ENCODE measurements at regions not wholly inside any gene's neighbourhood (a gene's known extent, or its start where the extent isn't known, plus 50 kb on each side); places are given as distances from the start of the nearest gene placed in this dataset.

DNA sequence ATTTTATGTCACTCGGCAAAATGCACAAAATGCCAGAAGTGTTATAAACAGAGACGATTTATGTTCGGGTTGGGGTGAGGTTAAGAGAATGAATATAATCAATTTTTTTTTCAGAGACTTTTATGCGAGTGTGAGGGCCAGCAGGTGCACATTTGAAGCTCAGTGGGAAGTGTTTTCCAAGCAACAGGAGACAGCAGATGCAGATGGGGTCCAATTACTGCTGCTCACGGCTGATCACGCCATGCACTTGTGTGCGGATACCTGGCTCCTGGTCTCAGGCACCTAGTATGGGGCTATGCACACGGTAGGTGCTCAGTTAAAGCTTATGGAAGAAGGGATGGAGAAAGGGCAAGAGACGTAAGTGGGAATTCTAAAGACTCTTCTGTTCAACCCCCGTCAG, 249.1 kb downstream of the MIAT start:
- DNase-seq, result no peak
- Histone ChIP-seq H3K14ac (ENCODE audit: low read length in 2 of 2) (no peak overlapping the region), H3K4me2 (ENCODE audit: low read length, poor library complexity, severe bottlenecking) (no peak overlapping the region), H3K36me3 (ENCODE audit: control insufficient read depth in 1 of 2, insufficient read depth in 2 of 2, low read depth in 1 of 2, low read length in 2 of 2) (no peaks in the 10 kb centered on the region), H3K79me1 (replicated peaks; ENCODE audit: low read length, poor library complexity, severe bottlenecking) (no peaks in the 10 kb centered on the region), H2BK120ac (ENCODE audit: low read depth, low read length) (no peak overlapping the region), H2AK5ac (ENCODE audit: low read length, severe bottlenecking) (no peak overlapping the region), H3K27ac (ENCODE audit: low read length, poor library complexity, severe bottlenecking) (no peak overlapping the region), H3K4me1 (ENCODE audit: control insufficient read depth, insufficient read depth, low read depth, low read length) (peaks cover 8% of the 10 kb centered on the region), H3K4ac (ENCODE audit: low read depth in 1 of 2, low read length in 2 of 2) (no peak overlapping the region), H2BK12ac (ENCODE audit: low read length in 2 of 2) (no peak overlapping the region), H3K23ac (ENCODE audit: low read length in 2 of 2) (no peak overlapping the region), H4K8ac (ENCODE audit: low read length) (no peak overlapping the region), H3K4me3 (ENCODE audit: insufficient read depth in 1 of 2, low read depth in 1 of 2, low read length in 2 of 2) (no peak overlapping the region), H2BK15ac (ENCODE audit: low read depth, poor library complexity, severe bottlenecking) (no peak overlapping the region), H2AFZ (ENCODE audit: low read depth, low read length) (no peak overlapping the region), H4K91ac (ENCODE audit: low read length) (no peak overlapping the region), H2BK5ac (ENCODE audit: low read depth, low read length, poor library complexity, severe bottlenecking) (no peak overlapping the region), H3K9ac (ENCODE audit: low read length) (no peak overlapping the region), H3K18ac (ENCODE audit: low read depth in 1 of 2, low read length in 2 of 2) (no peak overlapping the region), H3K27me3 (ENCODE audit: control insufficient read depth in 1 of 2, insufficient read depth in 1 of 2, low read length in 2 of 2) (peaks cover 53 to 58% of the 10 kb centered on the region in 2 experiments), H3K9me3 (ENCODE audit: control insufficient read depth, low read length) (no peaks in the 10 kb centered on the region)
- WGBS, result 87% methylated on average over 10 of the region's 10 CpGs

DNA sequence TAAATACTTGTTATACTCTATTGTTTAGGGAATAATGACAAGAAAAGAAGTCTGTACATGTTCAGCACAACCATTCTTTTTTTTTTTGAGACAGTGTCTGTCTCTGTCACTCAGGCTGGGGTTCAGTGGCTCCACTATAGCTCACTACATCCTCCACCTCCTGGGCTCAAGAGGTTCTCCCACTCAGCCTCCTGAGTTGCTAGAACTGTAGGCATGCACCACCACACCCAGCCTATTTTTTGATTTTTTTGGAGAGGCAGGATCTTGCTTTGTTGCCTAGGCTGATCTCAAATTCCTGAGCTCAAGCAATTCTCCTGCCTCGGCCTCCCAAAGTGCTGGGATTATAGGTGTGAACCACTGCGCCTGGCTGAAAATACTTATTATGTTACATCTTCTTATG, 250.0 kb downstream of the MIAT start:
- Histone ChIP-seq H4K8ac (ENCODE audit: low read length) (no peak overlapping the region), H3K23ac (ENCODE audit: low read length in 2 of 2) (no peak overlapping the region), H3K79me1 (replicated peaks; ENCODE audit: low read length, poor library complexity, severe bottlenecking) (no peaks in the 10 kb centered on the region), H3K4me1 (ENCODE audit: control insufficient read depth, insufficient read depth, low read depth, low read length) (peaks cover 8% of the 10 kb centered on the region), H3K27me3 (ENCODE audit: control insufficient read depth in 1 of 2, insufficient read depth in 1 of 2, low read length in 2 of 2) (peaks cover 59 to 65% of the 10 kb centered on the region in 2 experiments), H2BK120ac (ENCODE audit: low read depth, low read length) (no peak overlapping the region), H2AK5ac (ENCODE audit: low read length, severe bottlenecking) (no peak overlapping the region), H3K36me3 (ENCODE audit: control insufficient read depth in 1 of 2, insufficient read depth in 2 of 2, low read depth in 1 of 2, low read length in 2 of 2) (no peaks in the 10 kb centered on the region), H4K91ac (ENCODE audit: low read length) (no peak overlapping the region), H3K14ac (ENCODE audit: low read length in 2 of 2) (no peak overlapping the region), H3K4me2 (ENCODE audit: low read length, poor library complexity, severe bottlenecking) (no peak overlapping the region), H3K9ac (ENCODE audit: low read length) (no peak overlapping the region), H2BK12ac (ENCODE audit: low read length in 2 of 2) (no peak overlapping the region), H3K4me3 (ENCODE audit: insufficient read depth in 1 of 2, low read depth in 1 of 2, low read length in 2 of 2) (no peak overlapping the region), H2AFZ (ENCODE audit: low read depth, low read length) (no peak overlapping the region), H3K9me3 (ENCODE audit: control insufficient read depth, low read length) (no peaks in the 10 kb centered on the region), H3K4ac (ENCODE audit: low read depth in 1 of 2, low read length in 2 of 2) (no peak overlapping the region), H3K18ac (ENCODE audit: low read depth in 1 of 2, low read length in 2 of 2) (no peak overlapping the region), H3K27ac (ENCODE audit: low read length, poor library complexity, severe bottlenecking) (no peak overlapping the region), H2BK15ac (ENCODE audit: low read depth, poor library complexity, severe bottlenecking) (no peak overlapping the region), H2BK5ac (ENCODE audit: low read depth, low read length, poor library complexity, severe bottlenecking) (no peak overlapping the region)
- WGBS, result 80% methylated on average over 1 of the region's 2 CpGs
- no peak for DNase-seq

DNA sequence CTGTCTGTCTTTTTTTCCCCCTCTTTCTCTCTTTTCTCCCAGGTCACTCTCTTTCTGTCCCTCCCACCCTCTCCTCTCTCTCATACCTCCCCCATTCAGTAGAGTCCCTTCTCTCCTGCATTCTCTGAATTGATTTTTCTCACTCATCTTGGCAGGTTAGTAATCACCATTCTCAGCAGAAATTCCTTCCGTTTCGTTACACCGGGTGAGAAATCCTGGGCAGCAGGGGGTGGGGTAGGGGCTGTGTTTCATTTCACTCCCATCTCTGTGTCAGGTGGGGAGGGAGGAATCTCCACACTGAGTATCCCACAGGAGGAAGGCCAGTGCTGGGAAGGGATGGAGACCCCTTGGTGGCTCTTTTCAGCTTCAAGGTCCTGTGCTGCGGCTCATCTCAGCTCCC, 253.5 kb downstream of the MIAT start:
- no peak overlapping the region for H2AFZ ChIP-seq (ENCODE audit: low read depth, low read length)
- WGBS, result 26% methylated on average over 4 of the region's 4 CpGs
- H3K4me3 ChIP-seq (ENCODE audit: insufficient read depth in 1 of 2, low read depth in 1 of 2, low read length in 2 of 2), result no peak overlapping the region
- H3K27me3 ChIP-seq (ENCODE audit: control insufficient read depth in 1 of 2, insufficient read depth in 1 of 2, low read length in 2 of 2), result peaks cover 63 to 68% of the 10 kb centered on the region in 2 experiments
- no peak overlapping the region for H4K91ac ChIP-seq (ENCODE audit: low read length)
- H2BK15ac ChIP-seq (ENCODE audit: low read depth, poor library complexity, severe bottlenecking), result no peak overlapping the region
- DNase-seq, result no peak
- H3K4me2 ChIP-seq (ENCODE audit: low read length, poor library complexity, severe bottlenecking), result no peak overlapping the region
- no peak overlapping the region for H3K27ac ChIP-seq (ENCODE audit: low read length, poor library complexity, severe bottlenecking)
- H3K9ac ChIP-seq (ENCODE audit: low read length), result no peak overlapping the region
- H3K9me3 ChIP-seq (ENCODE audit: control insufficient read depth, low read length), result no peaks in the 10 kb centered on the region
- no peak overlapping the region for H2BK12ac ChIP-seq (ENCODE audit: low read length in 2 of 2)
- no peaks in the 10 kb centered on the region for H3K36me3 ChIP-seq (ENCODE audit: control insufficient read depth in 1 of 2, insufficient read depth in 2 of 2, low read depth in 1 of 2, low read length in 2 of 2)
- H3K18ac ChIP-seq (ENCODE audit: low read depth in 1 of 2, low read length in 2 of 2), result no peak overlapping the region
- H2BK5ac ChIP-seq (ENCODE audit: low read depth, low read length, poor library complexity, severe bottlenecking), result no peak overlapping the region
- H4K8ac ChIP-seq (ENCODE audit: low read length), result no peak overlapping the region
- no peak overlapping the region for H2BK120ac ChIP-seq (ENCODE audit: low read depth, low read length)
- no peaks in the 10 kb centered on the region for H3K4me1 ChIP-seq (ENCODE audit: control insufficient read depth, insufficient read depth, low read depth, low read length)
- H3K23ac ChIP-seq (ENCODE audit: low read length in 2 of 2), result no peak overlapping the region
- H3K14ac ChIP-seq (ENCODE audit: low read length in 2 of 2), result no peak overlapping the region
- H3K79me1 ChIP-seq (replicated peaks; ENCODE audit: low read length, poor library complexity, severe bottlenecking), result no peaks in the 10 kb centered on the region
- no peak overlapping the region for H2AK5ac ChIP-seq (ENCODE audit: low read length, severe bottlenecking)
- no peak overlapping the region for H3K4ac ChIP-seq (ENCODE audit: low read depth in 1 of 2, low read length in 2 of 2)

DNA sequence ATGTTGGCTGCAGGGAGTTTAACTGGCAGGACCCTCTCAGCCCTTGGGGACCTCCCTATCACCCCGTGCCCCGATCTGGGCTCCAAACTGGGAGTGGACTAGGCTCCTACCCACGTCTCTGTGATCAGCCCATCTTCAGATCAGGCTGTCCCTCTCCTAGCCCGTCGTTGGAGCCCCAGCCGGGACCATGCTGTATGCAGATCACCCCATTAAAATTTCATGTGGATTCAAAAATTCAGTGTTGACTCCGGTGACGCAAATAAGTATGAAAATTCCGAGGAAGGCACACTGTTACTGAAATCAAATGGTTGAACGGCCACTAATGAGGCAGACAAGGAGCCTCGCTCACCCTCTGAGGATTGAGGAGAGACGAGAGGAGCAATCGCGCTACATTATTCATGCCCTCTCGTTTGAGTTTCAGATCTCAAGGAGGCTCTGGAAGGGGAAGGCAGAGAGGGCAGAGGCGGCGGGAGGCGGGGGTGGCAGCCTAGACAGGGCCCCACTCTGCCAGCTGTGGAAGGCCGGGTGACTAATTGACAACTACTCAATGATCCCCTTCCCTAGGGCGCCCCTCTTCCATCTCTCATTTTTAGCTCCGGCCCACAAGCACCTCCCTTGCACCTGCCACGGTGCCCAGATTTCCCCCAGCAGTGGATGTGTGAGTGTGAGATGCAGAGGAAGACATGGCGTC, 255.4 kb downstream of the MIAT start:
- WGBS, result 62% methylated on average over 20 of the region's 23 CpGs
- H2BK12ac ChIP-seq (ENCODE audit: low read length in 2 of 2), result no peak overlapping the region
- H3K4me1 ChIP-seq (ENCODE audit: control insufficient read depth, insufficient read depth, low read depth, low read length), result no peaks in the 10 kb centered on the region
- H3K23ac ChIP-seq (ENCODE audit: low read length in 2 of 2), result no peak overlapping the region
- no peak overlapping the region for H2BK5ac ChIP-seq (ENCODE audit: low read depth, low read length, poor library complexity, severe bottlenecking)
- H3K9ac ChIP-seq (ENCODE audit: low read length), result no peak overlapping the region
- no peak for DNase-seq
- H3K27me3 ChIP-seq (ENCODE audit: control insufficient read depth in 1 of 2, insufficient read depth in 1 of 2, low read length in 2 of 2), result peaks cover 62 to 76% of the 10 kb centered on the region in 2 experiments
- H2BK15ac ChIP-seq (ENCODE audit: low read depth, poor library complexity, severe bottlenecking), result no peak overlapping the region
- H3K14ac ChIP-seq (ENCODE audit: low read length in 2 of 2), result no peak overlapping the region
- H4K91ac ChIP-seq (ENCODE audit: low read length), result no peak overlapping the region
- H2AK5ac ChIP-seq (ENCODE audit: low read length, severe bottlenecking), result no peak overlapping the region
- no peak overlapping the region for H3K4me3 ChIP-seq (ENCODE audit: insufficient read depth in 1 of 2, low read depth in 1 of 2, low read length in 2 of 2)
- H3K36me3 ChIP-seq (ENCODE audit: control insufficient read depth in 1 of 2, insufficient read depth in 2 of 2, low read depth in 1 of 2, low read length in 2 of 2), result no peaks in the 10 kb centered on the region
- H3K4ac ChIP-seq (ENCODE audit: low read depth in 1 of 2, low read length in 2 of 2), result no peak overlapping the region
- H4K8ac ChIP-seq (ENCODE audit: low read length), result no peak overlapping the region
- no peaks in the 10 kb centered on the region for H3K9me3 ChIP-seq (ENCODE audit: control insufficient read depth, low read length)
- H2BK120ac ChIP-seq (ENCODE audit: low read depth, low read length), result peak overlapping the region; percentile 27
- no peaks in the 10 kb centered on the region for H3K79me1 ChIP-seq (replicated peaks; ENCODE audit: low read length, poor library complexity, severe bottlenecking)
- no peak overlapping the region for H3K4me2 ChIP-seq (ENCODE audit: low read length, poor library complexity, severe bottlenecking)
- H2AFZ ChIP-seq (ENCODE audit: low read depth, low read length), result no peak overlapping the region
- H3K27ac ChIP-seq (ENCODE audit: low read length, poor library complexity, severe bottlenecking), result no peak overlapping the region
- no peak overlapping the region for H3K18ac ChIP-seq (ENCODE audit: low read depth in 1 of 2, low read length in 2 of 2)
